H9 (cell line): ENCODE measurements at regions not wholly inside any gene's neighbourhood (a gene's known extent, or its start where the extent isn't known, plus 50 kb on each side); places are given as distances from the start of the nearest gene placed in this dataset.

Experiments
- DNase-seq: peaks from one replicate; pipeline ENCODE4 v3.0.0-alpha.2; 2017
- H2AFZ ChIP-seq: one replicate; pipeline ENCODE4 v1.6.1; 2013; ENCODE audit warnings: mild to moderate bottlenecking, low read length, control low read depth, moderate library complexity
- H2AK5ac ChIP-seq: 2 replicates; pipeline ENCODE4 v1.6.1; 2013; ENCODE audit warnings: low read length, control low read depth, mixed read lengths; ENCODE audit not compliant: insufficient read length
- H2BK120ac ChIP-seq: one replicate; pipeline ENCODE4 v1.6.1; 2013; ENCODE audit warnings: low read depth, mild to moderate bottlenecking, low read length, control low read depth, inconsistent platforms; ENCODE audit not compliant: poor library complexity, severe bottlenecking
- H2BK12ac ChIP-seq: 2 replicates; pipeline ENCODE4 v1.6.1; 2013; ENCODE audit warnings: low read length, control low read depth, mixed read lengths, low read depth; ENCODE audit not compliant: insufficient read length
- H2BK15ac ChIP-seq: 2 replicates; pipeline ENCODE4 v1.6.1; 2013; ENCODE audit warnings: low read depth, low read length, control low read depth
- H2BK20ac ChIP-seq: one replicate; pipeline ENCODE4 v1.6.1; 2013; ENCODE audit warnings: low read depth, mild to moderate bottlenecking, low read length, control low read depth, inconsistent platforms; ENCODE audit not compliant: poor library complexity, severe bottlenecking
- H2BK5ac ChIP-seq: 2 replicates; pipeline ENCODE4 v1.6.1; 2013; ENCODE audit warnings: low read length, control low read depth, mixed read lengths; ENCODE audit not compliant: insufficient read length
- H3K14ac ChIP-seq: 2 replicates; pipeline ENCODE4 v1.6.1; 2013; ENCODE audit warnings: low read length, control low read depth; ENCODE audit not compliant: insufficient read depth
- H3K18ac ChIP-seq: 2 replicates; pipeline ENCODE4 v1.6.1; 2013; ENCODE audit warnings: low read depth, mild to moderate bottlenecking, mixed read lengths, low read length, control low read depth; ENCODE audit not compliant: insufficient read length
- H3K23ac ChIP-seq: 2 replicates; pipeline ENCODE4 v1.6.1; 2013; ENCODE audit warnings: low read length, control low read depth, mixed read lengths, low read depth; ENCODE audit not compliant: insufficient read length
- H3K23me2 ChIP-seq: 2 replicates; pipeline ENCODE4 v1.6.1; 2013; ENCODE audit warnings: low read depth, mild to moderate bottlenecking, mixed read lengths, low read length, control low read depth; ENCODE audit not compliant: insufficient read length, poor library complexity, severe bottlenecking
- H3K27ac ChIP-seq: 2 replicates; pipeline ENCODE4 v1.5.1; 2013; ENCODE audit warnings: low read length, control low read depth, mixed read lengths, low read depth; ENCODE audit not compliant: insufficient read length
- H3K27me3 ChIP-seq: 2 replicates; pipeline ENCODE4 v1.6.1; 2013; ENCODE audit warnings: low read length, control low read depth, inconsistent platforms; ENCODE audit not compliant: insufficient read depth
- H3K4ac ChIP-seq: 2 replicates; pipeline ENCODE4 v1.6.1; 2013; ENCODE audit warnings: low read depth, mild to moderate bottlenecking, control low read depth, inconsistent platforms, low read length, moderate library complexity
- H3K4me1 ChIP-seq: 2 replicates; pipeline ENCODE4 v1.6.1; 2013; ENCODE audit warnings: low read length, control low read depth, inconsistent platforms; ENCODE audit not compliant: insufficient read depth
- H3K4me2 ChIP-seq: 2 replicates; pipeline ENCODE4 v1.6.1; 2013; ENCODE audit warnings: low read length, control low read depth, mixed read lengths; ENCODE audit not compliant: insufficient read length, insufficient read depth
- H3K56ac ChIP-seq: 2 replicates; pipeline ENCODE4 v1.6.1; 2013; ENCODE audit warnings: low read depth, mild to moderate bottlenecking, mixed read lengths, low read length, control low read depth; ENCODE audit not compliant: insufficient read length
- H3K79me1 ChIP-seq: 2 replicates; pipeline ENCODE4 v1.6.1; 2013; ENCODE audit warnings: low read depth, mild to moderate bottlenecking, moderate library complexity, low read length, control low read depth, inconsistent platforms; ENCODE audit not compliant: insufficient read depth, poor library complexity, severe bottlenecking
- H3K79me2 ChIP-seq: 2 replicates; pipeline ENCODE4 v1.6.1; 2013; ENCODE audit warnings: low read length, control low read depth, inconsistent platforms; ENCODE audit not compliant: insufficient read depth
- H3K9ac ChIP-seq: 2 replicates; pipeline ENCODE4 v1.6.1; 2013; ENCODE audit warnings: low read length, control low read depth, mixed read lengths; ENCODE audit not compliant: insufficient read length; ENCODE audit errors: extremely low read depth
- H3K9me3 ChIP-seq: one replicate; pipeline ENCODE4 v1.6.1; 2013; ENCODE audit warnings: low read depth, low read length, inconsistent platforms; ENCODE audit not compliant: control insufficient read depth
- H3T11ph ChIP-seq: one replicate; pipeline ENCODE4 v1.6.1; 2013; ENCODE audit warnings: mild to moderate bottlenecking, low read length, control low read depth, inconsistent platforms
- H4K20me1 ChIP-seq: one replicate; pipeline ENCODE4 v1.6.1; 2013; ENCODE audit not compliant: control insufficient read depth, insufficient read length, insufficient read depth
- H4K5ac ChIP-seq: 2 replicates; pipeline ENCODE4 v1.6.1; 2013; ENCODE audit warnings: low read depth, mild to moderate bottlenecking, mixed read lengths, low read length, control low read depth; ENCODE audit not compliant: insufficient read length
- H4K8ac ChIP-seq: replicated peaks from 2 replicates; pipeline ENCODE4 v1.6.1; 2013; ENCODE audit warnings: low read length, control low read depth, mixed read lengths, low read depth; ENCODE audit not compliant: insufficient read length
- H4K91ac ChIP-seq: 2 replicates; pipeline ENCODE4 v1.6.1; 2013; ENCODE audit warnings: low read depth, mild to moderate bottlenecking, moderate library complexity, mixed read lengths, low read length, control low read depth; ENCODE audit not compliant: insufficient read length
- H3K27ac Mint-ChIP-seq, 3 experiments: 2 replicates in 2 of 3; 3 replicates in 1 of 3; pipeline ENCODE4 v1.8.0; 2020 to 2021; ENCODE audit warnings: mixed read lengths in 3 of 3, mild to moderate bottlenecking in 1 of 3, moderate library complexity in 1 of 3
- H3K27me3 Mint-ChIP-seq: 2 replicates; pipeline ENCODE4 v1.8.0; 2021; ENCODE audit warnings: low read depth, mild to moderate bottlenecking, moderate library complexity, mixed read lengths
- H3K36me3 Mint-ChIP-seq, 3 experiments: 2 replicates in 2 of 3; 3 replicates in 1 of 3; pipeline ENCODE4 v1.8.0; 2020 to 2021; ENCODE audit warnings: low read depth in 3 of 3, mixed read lengths in 3 of 3; ENCODE audit not compliant: insufficient read depth in 1 of 3
- H3K4me1 Mint-ChIP-seq, 2 experiments: 2 replicates each; pipeline ENCODE4 v1.8.0; 2020; ENCODE audit warnings: mixed read lengths in 2 of 2
- H3K4me3 Mint-ChIP-seq, 2 experiments: 2 replicates in 1 of 2; 3 replicates in 1 of 2; pipeline ENCODE4 v1.8.0; 2020 to 2021; ENCODE audit warnings: mild to moderate bottlenecking in 2 of 2, mixed read lengths in 2 of 2, moderate library complexity in 1 of 2
- H3K9me3 Mint-ChIP-seq, 2 experiments: 2 replicates in 1 of 2; 3 replicates in 1 of 2; pipeline ENCODE4 v1.8.0; 2020; ENCODE audit warnings: mild to moderate bottlenecking in 2 of 2, mixed read lengths in 2 of 2, moderate library complexity in 1 of 2
- CTCF ChIP-seq: fragments of 200-600 bp; sonication (generic); conservative IDR thresholded peaks from 3 replicates; pipeline ENCODE4 v1.8.0; 2021; ENCODE audit warnings: antibody characterized with exemption, mild to moderate bottlenecking
- WGBS: extraction: QIAGEN DNeasy Blood & Tissue Kit; methylation state at CpG from one replicate; pipeline ENCODE4 v1.1.7; 2013; ENCODE audit warnings: missing lambda C conversion rate, low lambda C conversion rate, mixed read lengths; ENCODE audit not compliant: insufficient read length; ENCODE audit errors: extremely low coverage; 5-methylcytosine and 5-hydroxymethylcytosine counted together

- Histone ChIP-seq H2BK12ac (no peak overlapping the region), H2BK120ac (no peak overlapping the region), H3K79me2 (no peaks in the 10 kb centered on the region), H3K27me3 (no peaks in the 10 kb centered on the region; the same call in 1 of the 2 replicates), H3K23me2 (no peaks in the 10 kb centered on the region), H3K23ac (no peak overlapping the region), H2BK20ac (no peak overlapping the region), H3K9ac (no peak overlapping the region), H4K91ac (no peak overlapping the region), H3K79me1 (no peaks in the 10 kb centered on the region), H3K27ac (no peak overlapping the region), H3T11ph (no peak overlapping the region), H3K4me1 (no peaks in the 10 kb centered on the region), H3K9me3 (no peaks in the 10 kb centered on the region), H2BK5ac (no peak overlapping the region), H2AFZ (no peak overlapping the region), H3K56ac (no peak overlapping the region), H4K20me1 (no peaks in the 10 kb centered on the region), H3K14ac (no peak overlapping the region), H2BK15ac (no peak overlapping the region), H2AK5ac (no peak overlapping the region), H3K4ac (no peak overlapping the region), H4K5ac (no peak overlapping the region), H4K8ac (no peak overlapping the region), H3K18ac (no peak overlapping the region), H3K4me2 (no peak overlapping the region)
- Mint-ChIP-seq H3K27me3 (peaks cover 59% of the 10 kb centered on the region), H3K27ac (peak overlapping the region in 1 of 3 experiments; percentile 53; a peak in 1 of 7 replicates), H3K9me3 (no peaks in the 10 kb centered on the region), H3K4me1 (peaks cover 0 to 2% of the 10 kb centered on the region in 2 experiments; a peak in 1 of 4 replicates), H3K4me3 (no peak overlapping the region), H3K36me3 (no peaks in the 10 kb centered on the region)
- no CpG with 5 or more reads among the region's 2 CpGs for WGBS
- TF ChIP-seq CTCF: no peak
- DNase-seq: no peak
Measured at GRCh38 chr4:8679032-8679431, 86.5 kb downstream of the CPZ start.
